Right lobe of liver (tissue), 6 donors: ENCODE measurements at regions not wholly inside any gene's neighbourhood (a gene's known extent, or its start where the extent isn't known, plus 50 kb on each side); places are given as distances from the start of the nearest gene placed in this dataset.
A peak's percentile ranks its signal among the peaks of the same experiment; 100 is the strongest.
"Not testable (repeated sequence)": the region's sequence is repeated elsewhere in the genome, so short reads cannot be mapped to it uniquely, and the experiment has no call there.

ENCODE experiments used
- ATAC-seq, 4 donors: fragments of 200-7000 bp; cut with Tn5 transposase; one replicate each; pipeline ENCODE4 v1.9.1; 2020; ENCODE audit warnings: mild to moderate bottlenecking in 4 of 4, moderate library complexity in 4 of 4
- DNase-seq, 3 donors: peaks; one replicate each; pipeline ENCODE4 v3.0.0-alpha.2; 2020
- H3K27ac ChIP-seq, 3 donors: fragments of 200-600 bp; one replicate each; pipeline ENCODE4 v1.8.0; 2022
- H3K27me3 ChIP-seq, 2 donors: fragments of 200-600 bp; one replicate each; pipeline ENCODE4 v1.8.0; 2022
- H3K36me3 ChIP-seq, 4 donors: fragments of 200-600 bp; sonication (generic) in 1 of 4; one replicate each; pipeline versions ENCODE4 v1.5.1 to v1.8.0; 2017 to 2022; ENCODE audit warnings: control low read depth in 1 of 4
- H3K4me1 ChIP-seq, 4 donors: fragments of 200-600 bp; sonication (generic) in 1 of 4; one replicate each; pipeline versions ENCODE4 v1.5.1 to v1.8.0; 2017 to 2022; ENCODE audit warnings: control low read depth in 1 of 4
- H3K4me3 ChIP-seq, 3 donors: fragments of 200-600 bp; one replicate each; pipeline ENCODE4 v1.8.0; 2022
- H3K9me3 ChIP-seq, 4 donors: fragments of 200-600 bp; sonication (generic) in 1 of 4; one replicate each; pipeline versions ENCODE4 v1.5.1 to v1.8.0; 2017 to 2022; ENCODE audit warnings: control low read depth in 1 of 4
- CTCF ChIP-seq, 4 donors: fragments of 200-600 bp in 3 of 4; fragments of 450-650 bp in 1 of 4; IDR thresholded peaks; one replicate each; pipeline versions ENCODE4 v1.5.1 to v1.8.0; 2016 to 2022; ENCODE audit warnings: antibody characterized with exemption in 4 of 4, mild to moderate bottlenecking in 2 of 4
- POLR2A ChIP-seq: fragments of 450-650 bp; IDR thresholded peaks from one replicate; pipeline ENCODE4 v1.6.1; 2017; ENCODE audit warnings: antibody characterized with exemption, mild to moderate bottlenecking
- WGBS: methylation state at CpG from one replicate; pipeline ENCODE4 v1.1.6; 2018; ENCODE audit warnings: low coverage, low lambda C conversion rate; ENCODE audit not compliant: insufficient coverage; ENCODE audit errors: missing lambda C conversion rate; 5-methylcytosine and 5-hydroxymethylcytosine counted together
- intact Hi-C, 2 donors: fragments of 100-400 bp; cut with DNase I; formaldehyde crosslinking; loops; one replicate each; pipeline versions ENCODE4 v1.11.2 to v1.14.1; 2022
- donor health status: DM: no; HTN: yes; CAD: no.
- donor health status: DM: no; HTN: no; CAD: no.
- donor health status: DM: no; HTN: no; CAD: no.
- donor health status: DM: no; HTN: yes; CAD: no.
- donor health status: DM: no; HTN: yes; CAD: no.

DNA sequence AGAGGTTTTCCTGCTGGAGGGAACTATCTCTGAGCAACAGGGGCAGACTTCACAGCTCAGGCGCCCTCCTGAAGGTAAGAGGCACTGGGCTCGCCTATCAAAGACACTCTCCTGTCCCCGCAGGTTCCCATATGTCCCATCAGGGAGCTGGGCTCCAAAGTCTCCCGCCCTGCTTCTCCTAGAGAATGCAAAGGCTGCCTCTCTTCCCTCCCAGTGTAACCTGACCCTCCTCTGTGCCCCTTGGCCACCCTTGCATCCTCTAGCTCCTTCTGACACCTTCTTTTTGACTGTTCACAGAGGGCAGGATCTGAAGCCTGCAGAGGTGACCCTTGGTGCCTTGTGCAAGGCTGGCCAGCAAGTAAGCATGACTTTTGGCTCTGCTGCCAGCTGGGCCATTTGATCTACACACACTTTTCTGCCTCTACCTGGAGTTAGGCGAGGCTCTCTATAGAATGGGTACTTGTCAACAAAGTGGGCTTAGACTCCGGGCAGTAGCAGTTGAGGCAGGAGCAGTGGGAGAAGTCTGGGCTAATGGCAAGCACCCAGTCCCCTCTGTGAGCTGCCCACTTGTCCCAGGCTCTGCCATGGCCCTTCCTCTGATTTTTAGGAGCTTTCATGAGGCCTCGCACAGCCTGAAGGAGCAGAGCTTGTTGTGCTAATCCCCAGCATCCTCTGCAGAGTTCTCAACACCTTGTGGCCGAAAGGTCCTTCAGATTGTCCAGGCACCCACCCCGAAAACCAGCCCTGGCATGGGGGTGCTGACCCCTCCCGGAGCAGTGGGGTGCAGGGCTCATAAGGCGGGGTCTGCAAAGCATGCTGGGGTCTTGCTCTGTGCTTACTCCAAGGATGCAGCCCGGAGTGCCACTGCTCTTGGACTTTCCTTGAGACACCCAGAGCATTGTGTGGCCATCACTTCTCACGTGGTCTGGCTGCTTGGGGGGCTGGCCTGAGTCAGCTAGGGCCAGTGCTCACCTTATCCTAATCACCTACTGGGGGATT, 122.9 kb downstream of the METRNL start:
- intact Hi-C loops: no loop called here
- WGBS: 100% methylated on average over 3 of the region's 13 CpGs
- ATAC-seq (no peak), DNase-seq (peak; percentile 16 to 49 (median 47))
- no peaks in the 10 kb centered on the region for H3K4me1 ChIP-seq
- no peaks in the 10 kb centered on the region for H3K27me3 ChIP-seq
- H3K27ac ChIP-seq: peak overlapping the region in 1 of 3 donors; percentile 85
- H3K36me3 ChIP-seq: no peaks in the 10 kb centered on the region
- TF ChIP-seq CTCF (IDR thresholded peaks at IDR 0.05) (no peak), POLR2A (no peak)
- no peak overlapping the region for H3K4me3 ChIP-seq
- no peaks in the 10 kb centered on the region for H3K9me3 ChIP-seq

DNA sequence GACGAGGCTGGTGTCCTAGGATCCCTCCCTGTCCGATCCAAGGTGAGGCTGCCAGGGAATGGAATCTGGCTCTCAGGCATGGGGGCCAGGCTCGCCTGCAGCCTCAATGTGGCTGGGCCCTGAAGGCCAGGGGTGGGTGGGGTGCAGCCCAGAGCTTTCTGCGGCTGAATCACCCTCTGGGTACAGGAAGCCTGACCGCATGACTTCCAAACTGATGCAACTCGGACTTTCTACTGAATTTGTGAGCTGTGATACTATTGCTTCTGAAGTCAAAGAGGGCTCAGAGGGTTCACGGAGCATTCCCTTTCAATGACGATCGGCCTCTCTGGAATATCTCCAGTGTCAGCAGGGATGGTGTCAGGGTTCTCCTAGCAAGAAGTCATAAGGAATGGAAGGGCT, 123.7 kb downstream of the METRNL start:
- ATAC-seq (peak; percentile 46 to 55 (median 54)), DNase-seq (peak; percentile 61 to 64 (median 61))
- TF ChIP-seq CTCF (IDR thresholded peaks at IDR 0.05) (no peak), POLR2A (peak; percentile 45)
- WGBS: 43% methylated on average over 6 of the region's 9 CpGs
- no peaks in the 10 kb centered on the region for H3K4me1 ChIP-seq
- H3K27me3 ChIP-seq: no peaks in the 10 kb centered on the region
- intact Hi-C loops: no loop called here
- no peaks in the 10 kb centered on the region for H3K9me3 ChIP-seq
- no peaks in the 10 kb centered on the region for H3K36me3 ChIP-seq
- peak overlapping the region in 2 of 3 donors; percentile 53 to 85 for H3K27ac ChIP-seq
- H3K4me3 ChIP-seq: no peak overlapping the region

DNA sequence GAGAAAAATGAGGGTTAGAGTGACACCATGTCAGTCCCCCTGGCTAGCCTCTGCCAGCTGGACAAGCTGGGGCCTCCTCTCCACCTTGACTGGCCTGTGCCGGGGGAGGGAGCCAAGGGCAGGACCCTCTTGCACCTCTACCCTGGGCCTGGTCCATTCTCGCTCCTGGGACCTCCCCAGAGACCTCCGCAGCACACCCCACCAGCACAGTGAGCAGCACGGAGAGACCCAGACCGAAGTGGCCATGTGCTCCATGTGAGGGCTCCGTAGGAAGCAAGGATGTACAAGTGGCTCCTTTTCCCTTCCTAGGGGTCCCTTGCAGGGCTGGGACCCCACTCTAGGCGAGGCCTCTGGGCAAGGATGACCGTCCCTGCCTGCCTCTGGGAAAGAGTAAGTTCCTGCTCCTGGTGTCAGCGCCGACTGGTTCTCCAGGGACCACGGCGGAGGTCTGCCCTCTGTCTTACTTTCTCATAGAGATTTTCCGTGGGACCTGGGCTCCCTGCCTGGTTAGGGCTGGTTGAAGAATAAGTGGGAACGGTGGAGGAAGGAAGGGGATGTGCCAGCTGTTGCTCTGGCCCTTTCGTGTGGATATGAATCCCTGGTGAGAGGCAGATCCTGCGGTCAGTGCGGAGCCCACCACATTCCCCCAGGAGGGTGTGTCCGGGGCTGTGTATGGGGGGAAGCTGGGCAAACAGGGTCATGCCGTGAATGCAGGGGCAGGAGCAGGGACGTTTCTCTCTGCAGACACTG, 124.2 kb downstream of the METRNL start:
- H3K4me1 ChIP-seq: no peaks in the 10 kb centered on the region
- DNase-seq (peak; percentile 24 to 59 (median 47)), ATAC-seq (peak in 2 of 4 donors; percentile 3 to 7)
- no peaks in the 10 kb centered on the region for H3K9me3 ChIP-seq
- peak overlapping the region; percentile 44 to 85 (median 53) for H3K27ac ChIP-seq
- WGBS: 65% methylated on average over 8 of the region's 20 CpGs
- no peaks in the 10 kb centered on the region for H3K27me3 ChIP-seq
- H3K36me3 ChIP-seq: no peaks in the 10 kb centered on the region
- TF ChIP-seq CTCF (IDR thresholded peaks at IDR 0.05): no peak
- no peak for TF ChIP-seq POLR2A
- no peak overlapping the region for H3K4me3 ChIP-seq
- intact Hi-C loops: no loop called here

DNA sequence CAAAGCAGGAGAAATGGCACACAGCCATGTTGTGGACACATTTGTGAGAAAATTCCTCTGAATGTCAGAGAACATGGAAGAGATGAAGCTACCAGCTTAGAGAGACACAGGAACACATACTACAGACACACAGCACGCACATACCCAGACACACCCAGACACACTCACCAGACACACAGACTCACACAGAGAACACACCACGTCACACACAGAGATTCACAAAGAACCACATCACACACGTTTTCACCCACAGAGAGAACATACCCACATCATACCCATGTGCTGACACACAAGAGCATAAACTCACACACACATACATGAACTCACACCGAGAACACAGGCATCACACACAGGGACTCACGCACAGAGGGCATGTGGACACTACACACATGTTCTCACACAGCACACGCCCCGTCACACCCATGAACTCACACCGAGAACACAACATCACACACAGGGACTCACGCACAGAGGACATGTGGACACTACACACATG, 124.9 kb downstream of the METRNL start:
- TF ChIP-seq POLR2A (no peak), CTCF (IDR thresholded peaks at IDR 0.05) (no peak)
- no peaks in the 10 kb centered on the region for H3K4me1 ChIP-seq
- H3K36me3 ChIP-seq: no peaks in the 10 kb centered on the region
- DNase-seq (peak in 1 of 3 donors; percentile 3), ATAC-seq (no peak)
- 86% methylated on average over 5 of the region's 9 CpGs for WGBS
- peak overlapping the region in 2 of 3 donors; percentile 53 to 85 for H3K27ac ChIP-seq
- intact Hi-C loops: no loop called here
- no peak overlapping the region for H3K4me3 ChIP-seq
- no peaks in the 10 kb centered on the region for H3K27me3 ChIP-seq
- no peaks in the 10 kb centered on the region for H3K9me3 ChIP-seq

- ATAC-seq, intact Hi-C loops, H3K9me3 ChIP-seq, H3K27ac ChIP-seq, H3K27me3 ChIP-seq, H3K4me3 ChIP-seq, H3K4me1 ChIP-seq, H3K36me3 ChIP-seq: not testable (repeated sequence)
- 90% methylated on average over 11 of the region's 33 CpGs for WGBS
- peak; percentile 29 to 38 (median 34) for DNase-seq
These were observed 125.5 kb downstream of the METRNL start for GRCh38 chr17:83204736-83205386.
